NCI-H748 (cell line): ENCODE measurements at regions not wholly inside any gene's neighbourhood (a gene's known extent, or its start where the extent isn't known, plus 50 kb on each side); places are given as distances from the start of the nearest gene placed in this dataset.
"Not testable (repeated sequence)": the region's sequence is repeated elsewhere in the genome, so short reads cannot be mapped to it uniquely, and the experiment has no call there.

Experiments
- DNase-seq: peaks from one replicate; lab custom pipeline; 2025; ENCODE audit not compliant: unreplicated experiment; lab: John Stamatoyannopoulos, UW

DNA sequence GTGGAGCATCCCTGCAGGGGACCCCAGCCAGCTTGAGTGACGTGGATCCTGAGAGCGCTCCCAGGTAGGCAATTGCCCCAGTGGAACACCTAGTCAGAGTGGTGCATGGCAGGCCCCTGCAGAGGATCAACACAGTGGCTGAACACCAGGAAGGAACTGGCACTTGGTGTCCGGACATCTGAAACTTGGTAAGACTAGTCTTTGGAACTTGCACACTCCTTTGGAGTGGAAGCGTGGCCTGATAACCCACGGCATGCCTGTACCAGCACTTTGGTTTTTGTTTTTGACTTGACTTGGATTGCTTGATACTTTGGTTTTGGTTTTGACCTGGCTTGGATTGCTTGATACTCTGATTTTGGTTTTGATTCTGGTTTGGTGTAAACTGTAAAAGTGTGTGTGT, 69.9 kb upstream of the RAP1B start:
- DNase-seq, result not testable (repeated sequence)

DNA sequence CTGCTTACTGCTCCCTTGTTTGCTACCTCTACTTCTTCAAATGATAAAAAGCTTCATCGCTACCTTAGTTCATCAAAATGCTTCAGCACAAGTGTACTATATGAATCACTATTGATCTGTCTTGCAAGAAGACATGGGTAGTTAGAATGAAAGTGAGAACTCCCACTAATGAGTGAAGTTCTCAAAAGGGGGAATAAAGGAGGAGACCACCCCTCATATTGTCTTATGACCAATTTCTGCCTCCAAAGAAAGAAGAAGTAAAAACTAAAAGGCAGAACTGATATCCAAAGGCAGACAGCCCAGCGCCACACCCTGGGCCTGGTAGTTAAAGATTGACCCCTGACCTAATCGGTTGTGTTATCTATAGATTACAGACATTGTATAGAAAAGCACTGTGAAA, 63.4 kb upstream of the RAP1B start:
- DNase-seq, result not testable (repeated sequence)

GRCh38 chr12:68552605-68553195, 58.0 kb upstream of the RAP1B start:
- DNase-seq, result not testable (repeated sequence)

- no peak for DNase-seq
These were observed 53.5 kb upstream of the RAP1B start for GRCh38 chr12:68557011-68557730.

GRCh38 chr12:68559246-68559645, 51.5 kb upstream of the RAP1B start:
- no peak for DNase-seq

DNA sequence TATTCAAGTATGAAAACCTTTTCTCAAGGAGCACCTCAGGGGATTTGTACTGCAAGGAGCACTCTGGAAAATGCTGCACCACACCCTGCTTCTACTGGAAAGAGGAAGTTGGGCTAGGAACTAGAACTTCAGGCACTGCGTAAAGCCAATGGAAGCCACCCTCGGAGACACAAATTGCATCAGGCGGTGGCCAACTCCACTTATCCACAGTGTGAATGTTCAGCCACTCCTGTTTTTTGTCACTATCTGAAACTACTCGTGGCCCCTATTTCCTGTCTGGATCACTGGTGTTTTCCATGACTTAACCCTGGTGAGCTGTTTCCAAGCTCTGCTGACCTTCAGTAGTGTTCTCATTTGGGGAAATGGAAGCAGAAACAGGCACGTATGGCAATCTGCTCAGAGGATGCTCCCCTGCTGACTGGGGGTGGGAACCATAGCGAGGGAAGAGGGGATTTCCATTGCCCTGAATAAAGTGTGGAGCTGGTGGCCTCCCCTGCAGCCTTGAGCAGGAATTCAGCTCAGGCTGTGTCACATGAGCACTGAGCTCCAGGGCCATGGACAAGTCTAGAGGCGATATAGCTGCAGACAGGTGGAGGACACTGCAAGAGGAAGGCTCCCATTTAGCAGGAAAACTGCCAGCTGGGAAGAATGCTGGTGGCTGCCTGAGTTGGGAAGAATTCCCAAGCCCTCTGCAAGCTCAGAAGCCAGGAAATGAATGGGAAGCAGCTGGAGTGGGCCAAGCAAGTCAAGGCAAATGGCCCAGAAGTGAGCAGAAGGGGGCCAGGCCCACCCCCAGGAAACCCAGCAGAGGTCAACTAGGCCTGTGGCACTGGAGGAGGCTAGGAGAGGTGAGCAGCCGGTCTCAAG, 50.5 kb upstream of the RAP1B start:
- DNase-seq, result no peak

- no peak for DNase-seq
These were observed 49.8 kb upstream of the RAP1B start for GRCh38 chr12:68560851-68561422.
